DMS79 treated with DMSO at 0.1 percent for 48 hours (cell line): ENCODE measurements at regions not wholly inside any gene's neighbourhood (a gene's known extent, or its start where the extent isn't known, plus 50 kb on each side); places are given as distances from the start of the nearest gene placed in this dataset.
"Not testable (repeated sequence)": the region's sequence is repeated elsewhere in the genome, so short reads cannot be mapped to it uniquely, and the experiment has no call there.

Experiments
- DNase-seq: peaks from one replicate; lab custom pipeline; 2025; lab: John Stamatoyannopoulos, UW

DNA sequence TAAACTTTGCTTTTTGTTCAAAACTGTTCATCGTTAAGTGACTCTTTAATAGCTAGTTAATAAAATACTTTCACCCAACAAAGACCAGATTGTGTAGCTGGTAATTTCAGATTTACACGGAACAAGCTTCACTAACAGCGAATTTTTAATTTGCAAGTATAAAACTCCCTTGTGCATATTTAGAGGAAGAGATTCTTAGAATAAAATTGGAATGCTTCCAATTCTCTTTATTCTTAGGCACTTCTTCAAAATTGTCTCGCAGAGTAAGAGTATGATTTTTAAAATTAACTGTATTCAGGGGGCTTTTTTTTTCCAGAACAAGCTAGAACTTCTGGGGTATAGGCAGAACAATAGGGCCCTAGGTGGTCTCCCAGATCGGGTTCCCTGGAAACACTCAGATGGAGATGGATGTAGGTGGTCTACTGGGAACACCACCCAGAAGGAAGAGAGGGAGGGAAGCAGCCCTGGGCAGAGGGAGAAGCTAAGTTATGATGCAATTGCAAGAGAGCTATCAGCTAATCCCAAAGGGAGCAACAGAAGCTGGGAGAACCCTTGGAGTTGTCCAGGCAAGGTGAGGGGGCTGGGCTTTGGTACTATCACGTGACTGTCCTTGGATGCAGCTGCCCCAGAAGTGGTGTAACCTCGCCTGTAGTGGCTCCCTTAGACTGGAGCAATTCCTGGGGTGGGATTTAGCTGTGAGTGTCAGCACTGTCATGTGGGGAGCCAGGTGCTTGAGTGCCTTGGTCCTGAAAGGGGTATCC lies 151.7 kb upstream of the ASB18 start:
- DNase-seq: no peak

DNA sequence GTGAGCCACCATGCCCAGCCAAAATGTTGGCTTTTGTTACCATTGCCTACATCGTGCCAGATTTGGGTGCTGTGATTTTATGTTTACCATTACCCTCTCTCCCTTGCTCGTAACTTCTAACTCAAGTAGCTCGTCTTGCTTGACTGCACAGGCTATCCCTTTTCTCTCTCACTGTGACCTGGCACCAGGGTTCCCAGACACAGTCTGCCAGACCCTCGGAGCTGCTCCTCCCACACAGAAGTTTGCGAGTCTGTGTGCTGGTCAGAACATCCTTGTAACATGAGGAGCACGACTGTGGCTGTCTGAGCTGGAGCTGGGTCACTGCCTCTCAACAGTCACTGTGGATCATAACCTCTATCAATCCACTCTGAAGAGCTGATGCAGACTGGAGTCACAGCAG lies 152.5 kb upstream of the ACKR3 start:
- peak; percentile 60 for DNase-seq

DNA sequence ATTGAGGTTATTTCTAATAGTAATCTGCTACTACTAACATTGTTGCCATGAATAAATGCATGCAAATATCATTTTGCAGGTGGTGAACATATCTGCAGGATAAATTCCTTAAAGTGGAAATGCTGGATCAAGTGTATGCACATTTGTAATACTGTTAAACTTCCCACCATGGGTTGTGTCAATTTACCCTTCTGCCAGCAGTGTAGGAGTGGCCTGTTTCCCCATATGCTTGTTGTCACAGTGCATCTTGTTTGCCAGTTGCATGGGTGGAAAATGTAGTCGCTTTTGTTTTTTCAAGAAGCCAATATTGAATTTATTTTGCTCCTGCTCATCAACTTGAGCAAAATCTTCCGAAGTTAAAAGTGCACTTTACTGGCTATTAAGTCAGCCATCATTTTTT lies 139.0 kb upstream of the ACKR3 start:
- peak; percentile 89 for DNase-seq

- peak; percentile 52 for DNase-seq
These were observed 135.0 kb upstream of the ACKR3 start for GRCh38 chr2:236434593-236434992.

DNA sequence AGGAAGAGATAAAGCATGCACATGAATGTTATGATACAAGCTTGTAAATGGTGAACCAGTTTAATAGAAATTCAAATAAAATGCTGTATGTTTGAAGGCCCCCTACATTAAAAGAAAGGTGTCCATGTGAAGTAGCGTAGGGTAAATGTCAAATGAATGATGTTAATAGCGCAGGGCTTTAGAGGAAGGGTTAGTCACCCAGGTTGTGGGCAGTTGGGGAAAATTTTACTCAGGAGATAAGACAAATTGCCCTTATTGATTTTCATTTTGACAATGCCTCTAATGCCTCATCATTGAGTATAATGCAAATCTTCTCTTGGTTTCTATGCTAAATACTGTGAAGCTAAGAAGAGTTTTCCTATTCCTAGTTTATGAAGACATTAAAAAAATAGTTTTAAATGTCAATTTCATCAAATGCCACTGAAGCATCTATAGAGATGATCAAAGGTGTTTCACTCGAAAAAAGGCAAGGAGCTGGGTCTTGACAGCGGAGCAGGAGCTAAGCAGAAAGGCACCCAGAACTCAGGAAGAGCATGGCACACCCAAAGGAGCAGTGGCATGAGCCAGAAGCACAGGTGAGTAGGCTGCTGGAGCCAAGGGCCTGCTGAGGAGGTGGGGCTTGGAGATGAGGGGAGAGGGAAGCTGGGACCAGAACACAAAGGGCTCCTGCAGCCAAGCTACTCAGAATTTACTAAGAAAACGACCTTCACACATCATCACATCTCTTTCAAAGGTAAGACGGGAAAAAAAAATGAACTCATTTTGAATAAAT lies 129.3 kb upstream of the ACKR3 start:
- DNase-seq: no peak

DNA sequence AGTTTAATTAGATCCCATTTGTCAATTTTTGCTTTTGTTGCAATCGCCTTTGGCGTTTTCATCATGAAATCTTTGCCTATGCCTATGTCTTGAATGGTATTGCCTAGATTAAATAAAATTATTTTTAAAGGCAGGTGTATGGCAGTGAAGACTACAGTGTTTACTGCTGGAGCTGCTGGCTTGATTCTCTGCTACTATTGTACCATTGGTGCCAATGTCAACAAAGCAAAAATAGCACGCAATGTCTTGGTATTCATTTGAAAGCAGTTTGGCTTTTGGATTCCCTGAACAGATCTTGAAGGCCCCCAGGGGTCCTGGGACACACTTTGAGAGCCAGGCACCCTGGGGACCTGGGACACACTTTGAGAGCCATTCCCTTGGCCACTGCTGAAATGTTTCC lies 125.4 kb upstream of the ACKR3 start:
- no peak for DNase-seq

DNA sequence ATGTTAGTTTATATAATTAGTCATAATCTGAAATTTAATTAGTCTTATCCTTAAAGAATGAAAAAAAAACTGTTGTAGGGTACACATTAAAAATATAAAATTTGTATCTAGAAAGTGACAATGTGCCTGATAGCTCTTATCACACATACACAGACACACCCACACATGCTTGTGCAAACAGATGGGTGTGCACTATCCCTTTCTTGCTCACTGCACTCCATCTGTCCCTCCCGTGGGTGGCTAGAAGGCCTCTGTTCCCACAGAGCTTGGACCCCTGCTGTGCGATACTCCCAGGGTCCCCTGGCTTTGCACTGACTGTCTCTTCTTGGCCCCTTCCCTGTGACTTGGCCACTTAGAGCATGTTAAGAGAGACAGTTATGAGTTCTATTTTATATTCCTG lies 123.9 kb upstream of the ACKR3 start:
- DNase-seq: no peak

DNA sequence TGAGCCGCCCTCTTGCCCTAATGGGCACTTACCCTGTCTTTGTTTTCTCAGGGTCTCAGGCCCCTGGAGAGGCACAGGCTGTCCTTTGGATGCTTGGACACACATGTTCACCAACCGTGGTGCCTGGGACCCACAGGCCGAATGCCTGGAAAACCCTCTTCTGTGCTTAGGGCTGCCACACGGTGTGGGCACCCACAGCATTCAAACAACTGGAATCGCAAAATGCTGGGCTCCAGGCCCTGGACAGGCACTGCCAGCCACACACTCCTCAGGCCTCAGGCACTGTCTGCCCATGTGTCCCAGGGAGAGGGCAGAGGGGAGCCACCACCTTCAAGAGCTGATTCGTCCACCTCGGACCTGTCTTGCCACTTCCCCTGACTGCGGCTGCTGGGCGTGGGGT lies 123.1 kb upstream of the ACKR3 start:
- no peak for DNase-seq

DNA sequence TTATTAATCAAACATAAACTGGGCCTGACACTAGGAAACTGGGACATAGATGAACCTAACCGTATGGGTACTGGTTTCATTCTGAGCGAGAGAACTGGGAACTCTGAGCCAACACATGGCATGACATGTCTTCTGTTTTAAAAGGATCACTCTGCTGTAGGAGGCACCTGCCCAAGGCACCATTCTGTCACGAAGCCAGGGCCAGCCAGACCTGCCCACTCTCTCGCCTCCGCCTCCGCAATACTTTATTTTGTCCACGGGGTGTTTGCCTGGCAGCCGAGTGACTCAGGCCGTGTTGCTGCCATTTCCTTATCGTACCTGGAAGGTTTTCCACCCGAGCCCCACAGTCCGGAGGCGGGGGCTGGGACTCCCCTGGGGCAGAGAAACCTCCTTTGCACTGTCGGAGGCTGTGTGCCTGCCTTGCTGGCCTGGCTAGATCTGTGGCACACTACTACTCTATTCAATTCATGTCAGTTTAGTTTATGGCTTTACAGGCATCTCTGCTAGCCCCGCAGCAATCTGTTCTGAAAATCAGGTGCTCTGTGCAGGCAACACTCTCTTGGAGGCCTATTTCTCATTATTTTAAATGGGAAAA lies 120.4 kb upstream of the ACKR3 start:
- DNase-seq: no peak

DNA sequence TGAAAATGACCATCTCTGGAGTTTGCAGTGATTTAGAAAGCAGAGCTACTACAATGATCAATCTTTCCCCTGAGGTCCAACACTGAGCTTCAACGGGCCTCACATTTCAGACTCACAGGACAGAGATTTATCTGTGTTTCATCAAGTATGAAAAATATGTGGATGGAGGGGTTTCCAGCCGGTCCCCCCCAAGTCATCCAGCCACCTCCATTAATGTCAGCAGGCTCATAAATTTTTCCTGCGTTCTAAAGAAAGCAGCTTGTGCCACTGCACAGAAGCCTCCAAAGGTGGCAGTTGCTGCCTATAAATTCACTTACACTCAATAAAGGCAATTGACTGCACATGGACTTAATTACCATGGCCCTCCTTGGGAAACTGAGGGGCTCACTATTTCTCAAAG lies 117.4 kb upstream of the ACKR3 start:
- DNase-seq: no peak

GRCh38 chr2:236454076-236454475 lies 115.5 kb upstream of the ACKR3 start:
- DNase-seq: no peak

DNA sequence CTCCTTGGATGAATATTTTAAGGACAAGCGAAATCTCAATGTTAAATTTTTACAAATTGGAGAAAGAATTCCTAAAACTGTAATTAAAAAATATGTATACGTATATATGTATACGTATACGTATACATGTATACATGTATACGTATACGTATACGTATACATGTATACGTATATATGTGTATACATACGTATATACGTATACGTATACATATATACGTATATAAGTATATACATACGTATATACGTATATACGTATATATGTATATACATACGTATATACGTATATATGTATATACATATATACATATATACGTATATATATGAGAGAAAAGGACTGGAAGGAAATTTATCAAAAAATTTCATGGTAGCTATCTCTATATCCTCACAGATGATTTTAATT lies 110.2 kb upstream of the ACKR3 start:
- DNase-seq: no peak

DNA sequence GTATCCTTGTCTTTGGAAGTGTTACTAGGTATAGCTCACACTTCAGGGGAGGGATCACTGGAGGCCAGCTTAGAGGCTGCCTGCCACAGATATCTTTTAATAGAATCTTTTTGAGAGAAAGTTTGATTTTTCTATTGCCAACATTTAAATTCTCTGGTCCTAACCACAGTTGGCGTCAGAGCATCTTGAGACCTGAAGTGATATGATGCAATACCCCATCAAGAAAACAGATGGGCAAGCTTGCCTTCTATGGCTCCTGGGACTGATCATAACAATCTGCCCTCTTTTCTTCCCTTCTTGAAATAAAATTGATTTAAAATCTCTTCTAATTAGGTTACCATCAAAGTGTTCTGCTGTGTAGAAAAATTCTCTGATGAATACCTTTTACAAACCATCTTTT lies 105.5 kb upstream of the ACKR3 start:
- no peak for DNase-seq

DNA sequence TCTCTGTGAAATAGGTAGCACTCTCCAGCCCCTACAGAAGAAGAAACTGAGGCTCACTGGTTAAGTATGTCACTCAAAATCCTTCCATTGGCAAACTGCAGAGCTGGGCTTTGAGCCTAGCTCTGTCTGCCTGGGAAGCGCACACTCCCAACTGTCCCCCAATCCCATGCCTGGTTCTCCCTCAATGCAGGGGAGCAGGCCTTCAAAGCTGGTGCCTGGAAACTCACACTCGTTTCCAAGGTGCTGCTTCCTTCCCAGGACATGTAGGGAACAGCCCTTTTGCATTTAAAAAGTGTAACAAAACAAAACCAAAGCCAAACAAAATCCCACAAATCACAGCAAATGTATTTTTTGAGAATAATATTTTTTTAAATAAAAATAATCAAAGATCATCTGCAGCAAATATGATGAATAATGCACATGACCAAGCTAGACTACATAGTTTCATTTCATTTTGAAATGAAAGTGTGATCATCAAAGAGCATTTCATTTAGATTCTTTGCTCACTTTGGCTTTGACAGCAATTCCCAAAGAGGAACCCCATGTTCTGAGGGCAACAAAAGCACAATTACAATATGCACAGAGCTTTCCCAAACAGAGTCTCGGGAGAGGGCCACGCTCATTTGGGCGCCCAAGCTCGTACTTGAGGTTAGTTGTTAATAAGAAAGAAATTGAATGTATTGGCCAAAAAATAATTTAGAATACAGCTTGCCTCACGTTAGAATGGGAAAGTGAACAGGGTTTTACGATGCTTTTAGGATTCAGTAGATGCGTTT lies 96.7 kb upstream of the ACKR3 start:
- no peak for DNase-seq

GRCh38 chr2:236473691-236474090 lies 95.9 kb upstream of the ACKR3 start:
- DNase-seq: no peak

- no peak for DNase-seq
These were observed 89.8 kb upstream of the ACKR3 start for GRCh38 chr2:236479814-236480213.

DNA sequence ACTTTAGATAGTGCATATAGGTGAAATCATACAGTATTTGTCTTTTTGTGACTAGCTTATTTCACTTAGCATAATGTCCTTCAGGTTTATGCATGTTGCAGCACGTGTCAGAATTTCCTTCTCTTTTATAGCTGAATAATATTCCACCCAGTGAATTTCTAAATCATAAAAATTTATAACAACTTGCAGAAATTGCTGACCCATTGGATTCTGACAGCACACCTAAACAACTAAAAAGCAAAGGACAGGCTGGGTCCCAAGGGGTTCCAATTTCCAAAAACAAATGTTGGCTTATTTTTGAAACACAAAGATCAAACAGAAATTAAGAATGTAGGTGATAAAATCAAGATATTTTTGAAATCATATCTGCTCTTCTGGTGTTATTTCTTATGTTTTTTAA lies 86.5 kb upstream of the ACKR3 start:
- no peak for DNase-seq

DNA sequence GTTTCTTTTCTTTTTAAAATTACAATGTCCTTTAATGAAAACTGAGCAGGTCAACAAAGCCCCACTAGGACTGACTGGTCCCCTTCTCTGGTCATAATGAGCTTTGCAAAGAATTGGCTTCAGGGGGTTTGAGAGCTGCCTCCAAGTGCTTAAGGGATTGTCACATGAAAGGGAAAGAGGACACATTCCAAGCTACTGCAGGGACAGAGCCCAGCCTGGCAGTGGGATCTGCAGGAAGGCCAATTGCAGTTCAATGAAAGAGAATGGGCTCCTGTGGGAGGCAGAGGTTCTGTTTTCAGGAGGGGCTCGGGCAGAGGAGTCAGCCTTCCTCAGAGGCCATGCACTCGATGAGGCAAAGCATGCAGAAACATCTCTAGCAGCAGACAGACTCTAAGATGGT lies 84.1 kb upstream of the ACKR3 start:
- DNase-seq: no peak

DNA sequence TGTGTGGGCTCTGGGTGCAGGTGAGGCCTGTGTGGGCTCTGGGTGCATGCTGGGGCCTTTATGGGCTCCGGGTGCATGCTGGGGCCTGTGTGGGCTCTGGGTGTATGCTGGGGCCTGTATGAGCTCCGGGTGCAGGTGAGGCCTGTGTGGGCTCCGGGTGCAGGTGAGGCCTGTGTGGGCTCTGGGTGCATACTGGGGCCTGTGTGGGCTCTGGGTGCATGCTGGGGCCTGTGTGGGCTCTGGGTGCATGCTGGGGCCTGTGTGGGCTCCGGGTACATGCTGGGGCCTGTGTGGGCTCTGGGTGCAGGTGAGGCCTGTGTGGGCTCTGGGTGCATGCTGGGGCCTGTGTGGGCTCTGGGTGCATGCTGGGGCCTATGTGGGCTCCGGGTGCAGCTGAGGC lies 80.5 kb upstream of the ACKR3 start:
- DNase-seq: not testable (repeated sequence)

DNA sequence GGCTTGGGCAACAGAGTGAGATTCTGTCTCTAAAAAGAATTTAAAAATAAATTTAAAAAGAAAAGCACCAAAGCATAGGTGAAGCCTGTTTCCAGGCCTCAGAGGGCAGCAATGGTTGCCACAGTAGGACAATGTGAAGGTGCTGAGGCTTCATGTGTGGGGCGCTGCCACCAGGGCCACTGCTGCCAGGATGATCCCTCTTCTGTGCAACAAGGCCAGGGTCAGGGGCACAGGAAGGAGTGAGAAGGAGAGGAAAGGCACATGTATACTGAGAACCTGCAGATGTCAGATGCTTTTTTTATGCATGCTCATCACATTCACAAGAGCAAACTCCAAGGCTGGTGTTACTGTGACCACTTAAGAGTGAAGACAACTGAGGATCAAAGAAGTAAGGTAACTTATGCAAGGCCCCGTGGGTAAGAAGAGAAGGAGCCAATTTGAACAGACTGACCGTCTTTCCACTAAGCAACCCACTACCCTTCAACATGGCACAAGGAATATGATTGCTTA lies 79.7 kb upstream of the ACKR3 start:
- no peak for DNase-seq

DNA sequence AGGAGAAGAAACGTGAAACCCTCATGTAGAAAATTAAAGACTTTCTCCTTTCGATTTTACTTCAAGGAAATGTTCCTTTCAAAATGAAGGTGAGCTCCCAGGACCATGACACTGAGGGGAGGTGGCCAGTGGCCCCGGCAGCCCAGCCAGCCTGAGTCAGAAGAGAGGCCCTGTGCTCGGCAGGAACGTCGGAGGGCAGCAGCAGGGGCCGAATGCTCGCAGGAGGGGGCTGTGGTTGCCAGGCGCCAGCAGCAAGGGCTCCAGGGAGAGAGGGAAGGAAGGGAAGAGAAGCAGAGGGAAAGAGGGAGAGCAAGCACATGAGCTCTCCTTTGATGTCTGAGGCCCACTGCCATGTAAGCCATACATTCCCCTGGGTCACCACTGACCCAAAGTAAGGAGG lies 73.3 kb upstream of the ACKR3 start:
- no peak for DNase-seq

DNA sequence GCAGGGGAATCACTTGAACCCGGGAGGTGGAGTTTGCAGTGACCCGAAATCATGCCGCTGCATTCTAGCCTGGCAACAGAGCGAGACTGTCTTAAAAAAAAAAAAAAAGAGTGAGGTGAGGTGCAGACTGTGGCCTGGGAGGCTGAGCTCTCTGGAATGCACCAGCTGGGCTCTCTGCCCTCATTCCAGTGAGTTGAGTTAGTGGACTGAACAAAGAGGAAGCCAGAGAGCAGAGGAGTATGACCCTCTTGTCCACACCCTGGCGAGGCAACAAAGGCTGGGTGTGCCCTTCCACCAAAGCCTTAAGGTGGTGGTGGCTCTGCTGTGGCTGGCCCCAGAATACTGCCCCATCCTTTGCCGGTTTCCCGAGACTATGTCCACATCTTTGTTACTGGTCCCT lies 71.3 kb upstream of the ACKR3 start:
- DNase-seq: no peak
